ENCODE measurements at regions not wholly inside any gene's neighbourhood (a gene's known extent, or its start where the extent isn't known, plus 50 kb on each side); places are given as distances from the start of the nearest gene placed in this dataset.

DNA sequence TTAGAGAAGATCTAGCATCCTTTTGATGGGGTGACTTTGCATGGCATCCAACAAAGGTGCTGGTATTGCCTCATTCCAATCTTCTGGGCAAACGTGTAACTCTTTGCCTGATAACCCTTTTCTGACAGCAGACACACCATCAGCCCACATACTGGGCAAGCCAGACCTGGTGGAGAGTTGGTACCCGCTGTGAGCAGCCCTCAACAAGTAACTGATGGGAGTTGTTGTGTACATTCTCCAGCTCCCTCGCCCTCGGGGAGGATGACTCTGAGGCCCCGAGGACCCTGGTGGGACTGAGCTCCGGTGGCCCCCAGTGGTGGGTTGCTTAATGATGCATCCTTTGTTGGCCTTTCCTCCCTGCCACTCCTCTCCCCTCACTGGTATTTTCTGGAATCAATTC, 102.4 kb upstream of the SLC6A11 start:
- TF ChIP-seq, protein P1, sequence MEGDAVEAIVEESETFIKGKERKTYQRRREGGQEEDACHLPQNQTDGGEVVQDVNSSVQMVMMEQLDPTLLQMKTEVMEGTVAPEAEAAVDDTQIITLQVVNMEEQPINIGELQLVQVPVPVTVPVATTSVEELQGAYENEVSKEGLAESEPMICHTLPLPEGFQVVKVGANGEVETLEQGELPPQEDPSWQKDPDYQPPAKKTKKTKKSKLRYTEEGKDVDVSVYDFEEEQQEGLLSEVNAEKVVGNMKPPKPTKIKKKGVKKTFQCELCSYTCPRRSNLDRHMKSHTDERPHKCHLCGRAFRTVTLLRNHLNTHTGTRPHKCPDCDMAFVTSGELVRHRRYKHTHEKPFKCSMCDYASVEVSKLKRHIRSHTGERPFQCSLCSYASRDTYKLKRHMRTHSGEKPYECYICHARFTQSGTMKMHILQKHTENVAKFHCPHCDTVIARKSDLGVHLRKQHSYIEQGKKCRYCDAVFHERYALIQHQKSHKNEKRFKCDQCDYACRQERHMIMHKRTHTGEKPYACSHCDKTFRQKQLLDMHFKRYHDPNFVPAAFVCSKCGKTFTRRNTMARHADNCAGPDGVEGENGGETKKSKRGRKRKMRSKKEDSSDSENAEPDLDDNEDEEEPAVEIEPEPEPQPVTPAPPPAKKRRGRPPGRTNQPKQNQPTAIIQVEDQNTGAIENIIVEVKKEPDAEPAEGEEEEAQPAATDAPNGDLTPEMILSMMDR (IDR thresholded peaks at IDR 0.05) = no peak
- TF ChIP-seq, protein P2, sequence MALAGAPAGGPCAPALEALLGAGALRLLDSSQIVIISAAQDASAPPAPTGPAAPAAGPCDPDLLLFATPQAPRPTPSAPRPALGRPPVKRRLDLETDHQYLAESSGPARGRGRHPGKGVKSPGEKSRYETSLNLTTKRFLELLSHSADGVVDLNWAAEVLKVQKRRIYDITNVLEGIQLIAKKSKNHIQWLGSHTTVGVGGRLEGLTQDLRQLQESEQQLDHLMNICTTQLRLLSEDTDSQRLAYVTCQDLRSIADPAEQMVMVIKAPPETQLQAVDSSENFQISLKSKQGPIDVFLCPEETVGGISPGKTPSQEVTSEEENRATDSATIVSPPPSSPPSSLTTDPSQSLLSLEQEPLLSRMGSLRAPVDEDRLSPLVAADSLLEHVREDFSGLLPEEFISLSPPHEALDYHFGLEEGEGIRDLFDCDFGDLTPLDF (CRISPR knock-in tag; IDR thresholded peaks at IDR 0.05) = no peak
- TF ChIP-seq NR3C1 (CRISPR knock-in tag; conservative IDR thresholded peaks at IDR 0.05; ENCODE audit: low read depth) (no peak), RELA (CRISPR knock-in tag; IDR thresholded peaks at IDR 0.05; ENCODE audit: borderline replicate concordance) (no peak)
